Nephron (organoid): ENCODE measurements at regions not wholly inside any gene's neighbourhood (a gene's known extent, or its start where the extent isn't known, plus 50 kb on each side); places are given as distances from the start of the nearest gene placed in this dataset.
"Not testable (repeated sequence)": the region's sequence is repeated elsewhere in the genome, so short reads cannot be mapped to it uniquely, and the experiment has no call there.

Source experiments
- H3K27ac Mint-ChIP-seq, 3 experiments: 2 replicates each; pipeline ENCODE4 v1.8.0; 2020; ENCODE audit warnings: mixed read lengths in 3 of 3, mild to moderate bottlenecking in 2 of 3, moderate library complexity in 1 of 3
- H3K27me3 Mint-ChIP-seq: 2 replicates; pipeline ENCODE4 v1.8.0; 2021; ENCODE audit warnings: low read depth, mild to moderate bottlenecking, moderate library complexity, mixed read lengths
- H3K36me3 Mint-ChIP-seq: 2 replicates; pipeline ENCODE4 v1.8.0; 2020; ENCODE audit warnings: low read depth, mixed read lengths
- H3K4me1 Mint-ChIP-seq: 2 replicates; pipeline ENCODE4 v1.8.0; 2020; ENCODE audit warnings: mixed read lengths
- H3K4me3 Mint-ChIP-seq, 3 experiments: 2 replicates each; pipeline ENCODE4 v1.8.0; 2020; ENCODE audit warnings: mild to moderate bottlenecking in 3 of 3, mixed read lengths in 3 of 3, moderate library complexity in 2 of 3
- H3K9me3 Mint-ChIP-seq: 2 replicates; pipeline ENCODE4 v1.8.0; 2020; ENCODE audit warnings: mixed read lengths
- TF ChIP-seq, protein P1 (sequence below), 3 experiments: fragments of 200-600 bp; sonication (generic); IDR thresholded peaks; one replicate each; pipeline ENCODE4 v1.5.0; 2021; ENCODE audit warnings: antibody characterized with exemption in 3 of 3; ENCODE audit not compliant: unreplicated experiment in 3 of 3

- peaks cover 7% of the 10 kb centered on the region for H3K9me3 Mint-ChIP-seq
- peaks cover 7% of the 10 kb centered on the region for H3K4me1 Mint-ChIP-seq
- no peaks in the 10 kb centered on the region for H3K27me3 Mint-ChIP-seq
- TF ChIP-seq, protein P1, sequence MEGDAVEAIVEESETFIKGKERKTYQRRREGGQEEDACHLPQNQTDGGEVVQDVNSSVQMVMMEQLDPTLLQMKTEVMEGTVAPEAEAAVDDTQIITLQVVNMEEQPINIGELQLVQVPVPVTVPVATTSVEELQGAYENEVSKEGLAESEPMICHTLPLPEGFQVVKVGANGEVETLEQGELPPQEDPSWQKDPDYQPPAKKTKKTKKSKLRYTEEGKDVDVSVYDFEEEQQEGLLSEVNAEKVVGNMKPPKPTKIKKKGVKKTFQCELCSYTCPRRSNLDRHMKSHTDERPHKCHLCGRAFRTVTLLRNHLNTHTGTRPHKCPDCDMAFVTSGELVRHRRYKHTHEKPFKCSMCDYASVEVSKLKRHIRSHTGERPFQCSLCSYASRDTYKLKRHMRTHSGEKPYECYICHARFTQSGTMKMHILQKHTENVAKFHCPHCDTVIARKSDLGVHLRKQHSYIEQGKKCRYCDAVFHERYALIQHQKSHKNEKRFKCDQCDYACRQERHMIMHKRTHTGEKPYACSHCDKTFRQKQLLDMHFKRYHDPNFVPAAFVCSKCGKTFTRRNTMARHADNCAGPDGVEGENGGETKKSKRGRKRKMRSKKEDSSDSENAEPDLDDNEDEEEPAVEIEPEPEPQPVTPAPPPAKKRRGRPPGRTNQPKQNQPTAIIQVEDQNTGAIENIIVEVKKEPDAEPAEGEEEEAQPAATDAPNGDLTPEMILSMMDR (IDR thresholded peaks at IDR 0.05; ENCODE audit: unreplicated experiment in 3 of 3), result no peak
- no peaks in the 10 kb centered on the region for H3K36me3 Mint-ChIP-seq
- H3K4me3 Mint-ChIP-seq, result no peak overlapping the region
- no peak overlapping the region for H3K27ac Mint-ChIP-seq
Observed at GRCh38 chr13:90483906-90484305, 863.6 kb upstream of the MIR17HG start.

GRCh38 chr13:90485436-90485835 lies 862.1 kb upstream of the MIR17HG start:
- TF ChIP-seq, protein P1 (IDR thresholded peaks at IDR 0.05; ENCODE audit: unreplicated experiment in 3 of 3), result no peak
- Mint-ChIP-seq H3K4me1 (peaks cover 7% of the 10 kb centered on the region), H3K4me3 (no peak overlapping the region), H3K36me3 (no peaks in the 10 kb centered on the region), H3K27ac (peak overlapping the region; percentile 36 to 49 (median 44)), H3K9me3 (peaks cover 7% of the 10 kb centered on the region), H3K27me3 (no peaks in the 10 kb centered on the region)

GRCh38 chr13:90492872-90493271 lies 854.6 kb upstream of the MIR17HG start:
- Mint-ChIP-seq H3K4me1 (no peaks in the 10 kb centered on the region), H3K27me3 (no peaks in the 10 kb centered on the region), H3K4me3 (no peak overlapping the region), H3K27ac (no peak overlapping the region), H3K9me3 (peaks cover 13% of the 10 kb centered on the region), H3K36me3 (peaks cover 5% of the 10 kb centered on the region)
- TF ChIP-seq, protein P1 (IDR thresholded peaks at IDR 0.05; ENCODE audit: unreplicated experiment in 3 of 3), result no peak

- no peaks in the 10 kb centered on the region for H3K27me3 Mint-ChIP-seq
- no peak overlapping the region for H3K27ac Mint-ChIP-seq
Observed at GRCh38 chr13:90493667-90494066, 853.8 kb upstream of the MIR17HG start.

DNA sequence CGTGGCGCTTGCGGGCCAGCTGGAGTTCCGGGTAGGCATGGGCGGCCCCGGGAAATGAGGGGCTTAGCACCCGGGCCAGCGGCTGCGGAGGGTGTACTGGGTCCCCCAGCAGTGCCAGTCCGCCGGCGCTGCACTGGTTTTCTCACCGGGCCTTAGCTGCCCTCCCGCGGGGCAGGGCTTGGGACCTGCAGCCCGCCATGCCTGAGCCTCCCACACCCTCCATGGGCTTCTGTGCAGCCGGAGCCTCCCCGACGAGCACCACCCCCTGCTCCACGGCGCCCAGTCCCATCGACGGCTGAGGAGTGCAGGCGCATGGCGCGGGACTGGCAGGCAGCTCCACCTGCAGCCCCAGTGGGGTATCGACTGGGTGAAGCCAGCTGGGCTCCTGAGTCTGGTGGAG lies 852.6 kb upstream of the MIR17HG start:
- H3K9me3 Mint-ChIP-seq, result peaks cover 13% of the 10 kb centered on the region
- H3K36me3 Mint-ChIP-seq, H3K4me3 Mint-ChIP-seq, H3K27me3 Mint-ChIP-seq, H3K4me1 Mint-ChIP-seq, H3K27ac Mint-ChIP-seq: not testable (repeated sequence)

More at GRCh38 chr13:90493667-90494066, 853.8 kb upstream of the MIR17HG start:
- Mint-ChIP-seq H3K9me3 (peaks cover 13% of the 10 kb centered on the region), H3K4me1 (peaks cover 5% of the 10 kb centered on the region), H3K36me3 (peaks cover 5% of the 10 kb centered on the region), H3K4me3 (no peak overlapping the region)
- TF ChIP-seq, protein P1 (IDR thresholded peaks at IDR 0.05; ENCODE audit: unreplicated experiment in 3 of 3), result no peak

DNA sequence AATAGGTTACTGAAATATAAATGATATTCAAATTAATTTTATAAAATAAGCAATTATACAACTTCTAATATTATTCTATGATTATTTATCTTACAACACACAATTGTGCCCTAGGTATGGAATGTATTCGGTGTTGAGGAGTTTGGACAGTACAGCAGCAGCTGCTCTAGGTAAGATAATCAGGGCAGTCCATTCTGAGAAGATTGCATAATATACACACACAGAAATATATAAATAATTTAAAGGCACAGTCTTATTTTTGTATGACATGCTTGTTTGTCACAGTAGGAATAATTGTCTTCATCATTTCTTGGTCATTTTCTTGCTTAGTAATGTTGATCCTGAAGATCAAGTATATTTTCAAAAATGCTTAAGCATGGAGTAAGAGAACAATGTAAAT lies 849.4 kb upstream of the MIR17HG start:
- Mint-ChIP-seq H3K36me3 (no peaks in the 10 kb centered on the region), H3K4me1 (peaks cover 6% of the 10 kb centered on the region), H3K27ac (no peak overlapping the region), H3K9me3 (peaks cover 9% of the 10 kb centered on the region), H3K27me3 (no peaks in the 10 kb centered on the region), H3K4me3 (no peak overlapping the region)
- TF ChIP-seq, protein P1 (IDR thresholded peaks at IDR 0.05; ENCODE audit: unreplicated experiment in 3 of 3), result no peak
